Activated T-helper 17 cell treated with anti-CD3 and anti-CD28 coated beads, Interleukin-2, amount 50 U/mL, for 72 hours (primary cell): ENCODE measurements at regions not wholly inside any gene's neighbourhood (a gene's known extent, or its start where the extent isn't known, plus 50 kb on each side); places are given as distances from the start of the nearest gene placed in this dataset.

ENCODE experiments used
- ATAC-seq: fragments of 150-1000 bp; cut with Tn5 transposase; replicated peaks from 2 replicates; pipeline ENCODE4 v1.10.0; 2021; ENCODE audit warnings: mild to moderate bottlenecking, moderate library complexity
- H3K27ac Mint-ChIP-seq: one replicate; pipeline ENCODE4 v1.8.0; 2022; ENCODE audit warnings: mixed read lengths
- H3K27me3 Mint-ChIP-seq: one replicate; pipeline ENCODE4 v1.8.0; 2022; ENCODE audit warnings: mixed read lengths
- H3K36me3 Mint-ChIP-seq: one replicate; pipeline ENCODE4 v1.8.0; 2022; ENCODE audit warnings: low read depth, mild to moderate bottlenecking, mixed read lengths
- H3K4me1 Mint-ChIP-seq: one replicate; pipeline ENCODE4 v1.8.0; 2022; ENCODE audit warnings: mixed read lengths
- H3K4me3 Mint-ChIP-seq: one replicate; pipeline ENCODE4 v1.8.0; 2022; ENCODE audit warnings: mild to moderate bottlenecking, mixed read lengths
- H3K9me3 Mint-ChIP-seq: one replicate; pipeline ENCODE4 v1.8.0; 2022; ENCODE audit warnings: mixed read lengths

DNA sequence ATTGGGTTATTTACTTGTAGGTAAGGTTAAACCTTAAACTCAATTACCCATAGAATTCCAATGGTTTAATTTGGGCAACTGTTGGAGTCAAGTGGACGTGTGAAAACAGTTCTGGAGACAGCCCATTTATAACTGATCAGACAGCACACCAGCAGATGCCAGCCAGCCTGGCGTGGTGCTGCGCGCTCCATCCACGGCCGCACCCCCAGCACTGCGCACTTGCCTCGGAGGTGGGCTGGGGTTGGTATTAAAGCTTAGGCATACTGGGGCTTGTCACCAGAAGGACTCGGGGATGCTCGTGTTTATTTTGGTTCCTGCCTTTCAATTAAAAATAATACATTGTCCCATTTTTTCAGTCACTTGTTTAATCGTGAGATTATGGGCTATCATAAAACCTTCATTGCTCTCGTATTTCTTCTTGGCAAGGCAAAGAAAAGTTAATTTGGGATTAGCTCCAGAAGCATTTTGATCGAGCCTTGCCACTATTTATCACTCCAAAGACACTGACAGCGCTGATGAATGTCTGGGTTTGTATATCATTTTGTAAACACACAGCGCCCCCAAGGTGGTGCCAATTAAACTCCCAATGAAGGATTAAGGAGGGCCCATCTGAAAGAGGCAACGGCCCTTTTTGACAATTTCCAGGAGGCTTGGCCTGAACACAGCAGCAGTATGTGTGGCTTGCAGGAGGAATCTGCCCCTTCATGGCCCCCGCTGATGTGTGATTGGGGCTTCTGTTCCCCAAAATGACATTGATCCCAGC is 204.5 kb upstream of the CXCL12 start:
- ATAC-seq: no peak
- H3K4me1 Mint-ChIP-seq: no peaks in the 10 kb centered on the region
- H3K27me3 Mint-ChIP-seq: peaks cover 5% of the 10 kb centered on the region
- H3K9me3 Mint-ChIP-seq: no peaks in the 10 kb centered on the region
- H3K27ac Mint-ChIP-seq: no peak overlapping the region
- H3K4me3 Mint-ChIP-seq: no peak overlapping the region
- H3K36me3 Mint-ChIP-seq: no peaks in the 10 kb centered on the region

DNA sequence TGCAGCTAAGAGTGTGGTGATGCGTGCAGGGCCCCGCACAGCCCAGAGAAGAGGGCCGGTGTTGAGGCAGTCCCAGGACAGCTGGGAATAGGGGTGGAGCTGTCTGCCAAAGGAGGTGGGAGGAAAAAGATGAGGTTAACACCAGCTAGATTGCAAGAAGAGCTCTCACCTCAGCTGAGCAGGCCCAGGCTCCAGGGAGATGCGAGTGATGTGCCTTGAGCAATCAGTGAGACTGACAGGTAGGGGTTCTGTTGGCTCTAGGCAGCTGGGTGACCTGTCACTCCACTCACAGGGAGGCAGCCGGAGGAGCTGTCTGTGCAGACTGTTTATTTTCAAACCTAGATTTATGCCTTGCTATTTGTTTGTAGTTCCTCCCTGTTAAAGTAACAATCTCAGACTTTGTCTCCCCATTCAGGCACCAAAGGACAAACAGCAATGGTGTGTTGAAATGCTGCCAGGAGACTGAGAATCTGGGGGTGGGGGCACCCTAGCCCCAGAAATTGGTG is 205.1 kb upstream of the CXCL12 start:
- no peak overlapping the region for H3K4me3 Mint-ChIP-seq
- H3K9me3 Mint-ChIP-seq: no peaks in the 10 kb centered on the region
- no peaks in the 10 kb centered on the region for H3K36me3 Mint-ChIP-seq
- no peak overlapping the region for H3K27ac Mint-ChIP-seq
- H3K4me1 Mint-ChIP-seq: no peaks in the 10 kb centered on the region
- ATAC-seq: no peak
- peaks cover 5% of the 10 kb centered on the region for H3K27me3 Mint-ChIP-seq

DNA sequence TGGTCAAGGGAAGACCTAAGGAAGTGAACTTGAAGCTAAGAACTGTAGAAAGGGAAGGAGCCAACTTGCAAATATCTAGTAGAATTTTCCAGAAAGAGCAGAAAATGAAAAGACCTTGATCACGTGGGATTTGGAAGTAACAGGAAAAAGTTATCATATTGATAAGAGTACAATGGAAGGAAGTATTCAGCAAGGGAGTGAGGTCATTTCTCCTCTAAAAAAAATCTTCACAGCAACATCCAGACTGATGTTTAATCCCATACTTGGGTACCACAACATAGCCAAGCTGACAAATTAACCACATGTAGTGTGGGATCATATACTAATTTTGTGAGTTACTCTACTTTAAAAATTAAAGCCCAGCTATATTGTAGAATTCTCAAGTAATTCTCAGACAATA is 207.0 kb upstream of the CXCL12 start:
- ATAC-seq: no peak
- H3K4me3 Mint-ChIP-seq: no peak overlapping the region
- peaks cover 1% of the 10 kb centered on the region for H3K9me3 Mint-ChIP-seq
- no peaks in the 10 kb centered on the region for H3K36me3 Mint-ChIP-seq
- H3K27ac Mint-ChIP-seq: no peak overlapping the region
- H3K27me3 Mint-ChIP-seq: peaks cover 5% of the 10 kb centered on the region
- no peaks in the 10 kb centered on the region for H3K4me1 Mint-ChIP-seq

GRCh38 chr10:44593952-44594351 is 209.1 kb upstream of the CXCL12 start:
- H3K4me1 Mint-ChIP-seq: no peaks in the 10 kb centered on the region
- H3K27me3 Mint-ChIP-seq: peaks cover 5% of the 10 kb centered on the region
- peaks cover 4% of the 10 kb centered on the region for H3K9me3 Mint-ChIP-seq
- no peaks in the 10 kb centered on the region for H3K36me3 Mint-ChIP-seq
- no peak overlapping the region for H3K27ac Mint-ChIP-seq
- ATAC-seq: no peak
- H3K4me3 Mint-ChIP-seq: no peak overlapping the region

GRCh38 chr10:44607116-44607515 is 222.2 kb upstream of the CXCL12 start:
- no peak overlapping the region for H3K27ac Mint-ChIP-seq
- H3K27me3 Mint-ChIP-seq: peaks cover 11% of the 10 kb centered on the region
- H3K4me1 Mint-ChIP-seq: no peaks in the 10 kb centered on the region
- H3K9me3 Mint-ChIP-seq: no peaks in the 10 kb centered on the region
- ATAC-seq: no peak
- H3K36me3 Mint-ChIP-seq: no peaks in the 10 kb centered on the region
- no peak overlapping the region for H3K4me3 Mint-ChIP-seq

GRCh38 chr10:44618910-44619309 is 234.0 kb upstream of the CXCL12 start:
- H3K27ac Mint-ChIP-seq: no peak overlapping the region
- H3K27me3 Mint-ChIP-seq: no peaks in the 10 kb centered on the region
- peaks cover 8% of the 10 kb centered on the region for H3K9me3 Mint-ChIP-seq
- no peak for ATAC-seq
- H3K36me3 Mint-ChIP-seq: no peaks in the 10 kb centered on the region
- no peak overlapping the region for H3K4me3 Mint-ChIP-seq
- H3K4me1 Mint-ChIP-seq: no peaks in the 10 kb centered on the region

GRCh38 chr10:44619521-44619920 is 234.6 kb upstream of the CXCL12 start:
- H3K36me3 Mint-ChIP-seq: no peaks in the 10 kb centered on the region
- no peaks in the 10 kb centered on the region for H3K27me3 Mint-ChIP-seq
- no peak overlapping the region for H3K4me3 Mint-ChIP-seq
- H3K4me1 Mint-ChIP-seq: no peaks in the 10 kb centered on the region
- H3K9me3 Mint-ChIP-seq: peaks cover 8% of the 10 kb centered on the region
- no peak overlapping the region for H3K27ac Mint-ChIP-seq
- no peak for ATAC-seq

DNA sequence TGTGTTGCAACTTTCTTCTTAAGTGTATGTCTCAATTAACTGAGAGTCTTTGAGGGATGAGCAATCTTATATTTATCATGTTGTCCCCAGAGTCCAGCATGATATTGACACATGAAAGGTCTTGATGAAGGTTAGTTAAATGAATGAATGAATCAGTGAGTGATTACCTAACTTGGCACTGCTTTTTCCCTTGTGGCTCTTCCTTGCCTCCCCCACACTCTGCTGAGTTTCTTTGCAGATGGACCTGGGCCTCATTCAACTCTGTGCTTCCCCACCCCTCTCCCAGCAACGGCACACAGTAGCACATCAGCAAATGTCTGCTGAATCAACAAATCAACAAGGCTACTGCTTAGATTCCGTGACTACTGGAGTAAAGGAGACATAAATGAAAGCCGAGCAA is 235.1 kb upstream of the CXCL12 start:
- peaks cover 9% of the 10 kb centered on the region for H3K9me3 Mint-ChIP-seq
- H3K4me1 Mint-ChIP-seq: no peaks in the 10 kb centered on the region
- H3K27me3 Mint-ChIP-seq: no peaks in the 10 kb centered on the region
- H3K4me3 Mint-ChIP-seq: no peak overlapping the region
- H3K36me3 Mint-ChIP-seq: no peaks in the 10 kb centered on the region
- no peak for ATAC-seq
- H3K27ac Mint-ChIP-seq: no peak overlapping the region

- no peaks in the 10 kb centered on the region for H3K36me3 Mint-ChIP-seq
- no peak overlapping the region for H3K27ac Mint-ChIP-seq
- H3K4me1 Mint-ChIP-seq: no peaks in the 10 kb centered on the region
- no peak overlapping the region for H3K4me3 Mint-ChIP-seq
- H3K9me3 Mint-ChIP-seq: peaks cover 3% of the 10 kb centered on the region
- no peaks in the 10 kb centered on the region for H3K27me3 Mint-ChIP-seq
- ATAC-seq: no peak
Observed at GRCh38 chr10:44627591-44628354, 242.9 kb upstream of the CXCL12 start.

GRCh38 chr10:44628921-44629320 is 244.0 kb upstream of the CXCL12 start:
- Mint-ChIP-seq H3K9me3 (peaks cover 3% of the 10 kb centered on the region), H3K27me3 (no peaks in the 10 kb centered on the region), H3K27ac (no peak overlapping the region), H3K4me3 (no peak overlapping the region), H3K4me1 (no peaks in the 10 kb centered on the region), H3K36me3 (no peaks in the 10 kb centered on the region)
- no peak for ATAC-seq

- Mint-ChIP-seq H3K36me3 (no peaks in the 10 kb centered on the region), H3K27ac (no peak overlapping the region), H3K4me3 (no peak overlapping the region), H3K27me3 (peaks cover 8% of the 10 kb centered on the region), H3K9me3 (peaks cover 4% of the 10 kb centered on the region), H3K4me1 (no peaks in the 10 kb centered on the region)
- ATAC-seq: no peak
Observed at GRCh38 chr10:44635176-44635575, 250.3 kb upstream of the CXCL12 start.

GRCh38 chr10:44636625-44637024 is 251.7 kb upstream of the CXCL12 start:
- H3K36me3 Mint-ChIP-seq: no peaks in the 10 kb centered on the region
- ATAC-seq: no peak
- H3K27me3 Mint-ChIP-seq: peaks cover 8% of the 10 kb centered on the region
- no peaks in the 10 kb centered on the region for H3K4me1 Mint-ChIP-seq
- no peak overlapping the region for H3K4me3 Mint-ChIP-seq
- peaks cover 4% of the 10 kb centered on the region for H3K9me3 Mint-ChIP-seq
- no peak overlapping the region for H3K27ac Mint-ChIP-seq

DNA sequence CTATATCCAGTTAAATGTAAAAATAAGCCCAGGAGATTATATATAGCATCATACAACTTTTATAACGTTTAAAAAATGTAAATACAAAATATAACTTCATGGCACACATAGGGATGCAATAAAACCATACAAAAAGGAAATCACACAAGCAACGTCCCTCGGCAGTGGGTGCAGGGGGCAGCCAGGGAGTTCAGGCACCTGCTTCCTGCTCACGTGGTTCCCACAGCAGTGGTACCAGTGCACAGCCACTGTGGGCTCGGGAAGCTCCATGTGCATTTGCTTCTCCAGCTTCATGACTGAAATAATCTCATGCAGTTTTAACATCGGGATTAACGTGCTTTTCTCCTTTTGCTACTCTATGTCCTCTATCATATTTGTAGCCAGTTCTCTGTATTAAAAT is 255.5 kb upstream of the CXCL12 start:
- Mint-ChIP-seq H3K36me3 (no peaks in the 10 kb centered on the region), H3K4me3 (no peak overlapping the region), H3K27me3 (peaks cover 8% of the 10 kb centered on the region), H3K9me3 (peaks cover 3% of the 10 kb centered on the region), H3K4me1 (no peaks in the 10 kb centered on the region), H3K27ac (no peak overlapping the region)
- ATAC-seq: no peak

DNA sequence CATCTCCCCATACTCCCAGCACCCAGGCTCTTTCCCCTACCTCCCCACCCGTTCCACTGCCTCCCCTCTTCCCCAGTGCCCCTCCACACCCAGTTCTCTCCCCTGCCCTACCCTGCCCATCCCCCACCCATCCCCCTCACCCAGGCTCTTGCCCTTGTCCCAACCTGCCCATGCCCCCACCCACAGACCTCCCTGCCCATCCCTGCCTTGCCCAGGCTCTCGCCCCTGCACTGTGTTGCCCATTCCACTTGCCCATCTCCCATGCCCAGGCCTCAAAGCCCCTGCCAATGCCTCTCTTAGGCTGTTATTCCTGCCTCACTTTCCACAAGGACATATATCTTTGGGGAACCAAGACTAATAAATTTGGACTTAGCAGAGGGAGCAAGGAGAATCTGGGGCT is 262.6 kb upstream of the CXCL12 start:
- H3K27me3 Mint-ChIP-seq: no peaks in the 10 kb centered on the region
- H3K36me3 Mint-ChIP-seq: no peaks in the 10 kb centered on the region
- ATAC-seq: no peak
- no peak overlapping the region for H3K27ac Mint-ChIP-seq
- no peak overlapping the region for H3K4me3 Mint-ChIP-seq
- no peaks in the 10 kb centered on the region for H3K4me1 Mint-ChIP-seq
- no peaks in the 10 kb centered on the region for H3K9me3 Mint-ChIP-seq

DNA sequence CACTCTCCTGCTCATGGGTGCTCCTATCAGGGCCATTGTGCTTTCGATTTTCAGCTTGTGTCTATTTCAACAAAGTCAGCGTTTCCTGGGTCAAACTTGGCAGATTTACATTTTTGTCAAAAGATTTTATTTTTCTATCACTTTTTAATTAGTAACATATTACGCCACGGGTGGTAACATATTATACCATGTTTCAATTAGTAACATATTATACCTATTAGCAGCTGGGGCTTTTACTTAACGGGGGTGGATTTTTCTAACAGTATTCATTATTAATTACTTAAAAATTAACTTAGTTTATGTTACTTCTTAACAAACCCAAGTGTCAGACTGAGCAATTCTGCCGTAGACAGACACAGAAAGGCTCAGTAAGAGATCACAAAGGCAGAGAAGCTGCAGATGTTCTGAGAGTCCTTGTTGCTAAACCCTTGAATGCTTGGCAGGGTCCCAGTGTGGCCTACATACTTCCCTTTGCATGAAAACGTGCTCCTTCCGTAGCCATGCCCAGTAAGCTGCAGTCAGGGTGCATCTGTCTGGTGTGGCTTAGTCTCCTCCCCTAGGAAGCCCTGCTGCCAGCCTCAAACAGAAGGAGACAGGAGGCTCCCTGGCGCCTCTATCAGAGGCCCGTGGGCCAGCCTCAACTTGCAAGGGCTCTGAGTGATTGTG is 263.1 kb upstream of the CXCL12 start:
- ATAC-seq: no peak
- no peaks in the 10 kb centered on the region for H3K27me3 Mint-ChIP-seq
- no peak overlapping the region for H3K27ac Mint-ChIP-seq
- no peaks in the 10 kb centered on the region for H3K4me1 Mint-ChIP-seq
- H3K4me3 Mint-ChIP-seq: no peak overlapping the region
- H3K9me3 Mint-ChIP-seq: no peaks in the 10 kb centered on the region
- no peaks in the 10 kb centered on the region for H3K36me3 Mint-ChIP-seq
